GM10248 (cell line): ENCODE measurements at regions not wholly inside any gene's neighbourhood (a gene's known extent, or its start where the extent isn't known, plus 50 kb on each side); places are given as distances from the start of the nearest gene placed in this dataset.

Experiments
- CTCF ChIA-PET: fragments of 300-600 bp; sonication (Branson Sonifier 250); formaldehyde crosslinking; extraction: SDS; loops from one replicate; lab custom pipeline; 2021; ENCODE audit warnings: antibody characterized with exemption; lab: Yijun Ruan, JAX
- POLR2A ChIA-PET: fragments of 350-650 bp; sonication (Branson Sonifier 250); formaldehyde crosslinking; extraction: SDS; loops from one replicate; lab custom pipeline; 2020; ENCODE audit warnings: antibody characterized with exemption; lab: Yijun Ruan, JAX
- DNase-seq: peaks from one replicate; pipeline ENCODE4 v3.0.0; 2012; ENCODE audit errors: extremely low spot score
- TF ChIP-seq, protein P1 (sequence below): IDR thresholded peaks from 2 replicates; pipeline ENCODE4 v1.5.1; 2012; ENCODE audit warnings: mild to moderate bottlenecking, low read depth; ENCODE audit errors: extremely low read depth, missing control alignments, control extremely low read depth

DNA sequence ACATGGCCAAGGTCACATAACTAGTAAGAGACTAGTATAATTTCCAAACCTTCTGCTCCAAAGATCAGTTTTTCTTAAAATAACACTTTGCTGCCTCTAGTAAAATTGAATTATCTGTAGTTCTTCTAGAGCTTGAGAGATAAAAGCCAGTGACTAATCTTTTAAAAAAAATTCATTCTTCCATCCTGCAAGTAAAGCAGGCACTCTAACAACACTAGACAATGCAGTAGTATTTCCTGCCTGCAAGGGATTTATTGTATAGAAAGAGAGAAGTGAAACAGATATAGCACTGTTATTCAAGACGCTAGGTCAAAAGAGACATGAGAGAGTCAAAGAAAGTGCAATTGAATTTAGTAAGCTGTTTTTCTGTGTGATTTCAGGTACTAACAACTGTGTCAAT, 159.5 kb upstream of the TBC1D5 start:
- POLR2A ChIA-PET: no interaction called here
- DNase-seq: peak; percentile 19
- CTCF ChIA-PET: interaction anchor here (1.0 to 1.3 kb wide), 2 partner anchors 9 to 35 kb away, joined by 3 read pairs; no protein-coding TSS in a partner anchor
- TF ChIP-seq, protein P1, sequence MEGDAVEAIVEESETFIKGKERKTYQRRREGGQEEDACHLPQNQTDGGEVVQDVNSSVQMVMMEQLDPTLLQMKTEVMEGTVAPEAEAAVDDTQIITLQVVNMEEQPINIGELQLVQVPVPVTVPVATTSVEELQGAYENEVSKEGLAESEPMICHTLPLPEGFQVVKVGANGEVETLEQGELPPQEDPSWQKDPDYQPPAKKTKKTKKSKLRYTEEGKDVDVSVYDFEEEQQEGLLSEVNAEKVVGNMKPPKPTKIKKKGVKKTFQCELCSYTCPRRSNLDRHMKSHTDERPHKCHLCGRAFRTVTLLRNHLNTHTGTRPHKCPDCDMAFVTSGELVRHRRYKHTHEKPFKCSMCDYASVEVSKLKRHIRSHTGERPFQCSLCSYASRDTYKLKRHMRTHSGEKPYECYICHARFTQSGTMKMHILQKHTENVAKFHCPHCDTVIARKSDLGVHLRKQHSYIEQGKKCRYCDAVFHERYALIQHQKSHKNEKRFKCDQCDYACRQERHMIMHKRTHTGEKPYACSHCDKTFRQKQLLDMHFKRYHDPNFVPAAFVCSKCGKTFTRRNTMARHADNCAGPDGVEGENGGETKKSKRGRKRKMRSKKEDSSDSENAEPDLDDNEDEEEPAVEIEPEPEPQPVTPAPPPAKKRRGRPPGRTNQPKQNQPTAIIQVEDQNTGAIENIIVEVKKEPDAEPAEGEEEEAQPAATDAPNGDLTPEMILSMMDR: no peak

DNA sequence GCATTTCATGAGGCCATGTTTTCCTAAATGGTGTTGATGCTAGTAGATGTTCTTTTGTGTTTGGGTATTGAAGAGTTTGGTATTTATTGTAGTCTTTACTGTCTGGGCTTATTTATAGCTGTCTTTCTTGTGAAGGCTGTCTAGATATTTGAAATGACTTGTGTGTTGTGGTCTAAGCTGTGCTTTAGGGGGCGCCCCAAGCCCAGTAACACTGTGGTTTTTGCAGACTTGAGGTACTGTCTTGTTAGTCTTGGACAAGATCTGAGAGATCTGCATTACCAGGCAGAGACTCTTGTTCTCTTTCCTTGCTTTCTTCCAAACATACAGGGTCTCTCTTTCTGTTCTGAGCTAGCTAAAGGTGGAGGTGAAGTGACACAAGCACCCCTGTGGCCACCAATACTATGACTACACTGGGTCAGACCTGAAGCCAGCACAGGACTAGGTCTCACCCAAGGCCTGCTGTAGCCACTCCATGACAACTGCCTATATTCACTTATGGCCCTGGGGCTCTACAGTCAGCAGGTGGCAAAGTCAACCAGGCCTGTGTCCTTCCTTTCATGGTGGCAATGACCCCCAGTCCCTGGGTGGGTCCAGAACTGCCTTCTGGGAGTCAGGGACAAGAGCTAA, 152.1 kb upstream of the TBC1D5 start:
- CTCF ChIA-PET: interaction anchor here (0.7 to 2.4 kb wide), 17 partner anchors 9 to 1094 kb away, joined by 3 to 10 read pairs (median 4); no protein-coding TSS in a partner anchor
- DNase-seq: no peak
- POLR2A ChIA-PET: no interaction called here
- TF ChIP-seq, protein P1: peak; percentile 46

DNA sequence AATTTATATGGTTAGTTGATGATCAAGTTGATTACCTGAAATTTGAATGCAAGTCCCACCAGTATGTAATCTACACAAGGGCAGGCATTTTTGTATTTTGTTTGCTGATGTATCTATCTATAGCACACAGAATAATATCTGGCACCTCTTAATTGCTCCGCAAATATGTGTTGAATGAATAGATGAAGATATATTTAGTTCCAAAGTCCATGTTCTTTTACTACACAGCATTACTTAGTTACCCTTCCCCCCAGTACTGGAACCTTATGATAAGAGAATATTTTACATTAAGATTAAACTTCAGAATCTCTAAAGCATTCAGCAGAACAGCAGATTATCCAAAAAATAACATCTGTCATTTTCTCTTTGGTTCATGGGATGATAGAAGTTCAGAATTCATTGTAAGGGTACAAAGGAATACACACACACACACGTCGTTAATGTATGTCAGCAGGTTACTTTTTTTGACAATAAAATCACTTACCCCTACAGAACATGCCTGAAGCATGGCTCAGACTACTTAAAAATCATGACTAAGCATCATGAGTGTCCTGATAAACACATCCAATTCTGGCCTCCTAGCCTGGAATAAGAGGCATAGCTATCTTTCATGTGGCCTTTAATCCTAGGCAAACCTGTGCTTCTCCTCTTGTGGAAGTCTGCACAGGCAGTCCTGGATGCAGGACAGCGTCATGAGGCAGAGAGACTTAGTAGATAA, 148.9 kb upstream of the TBC1D5 start:
- no peak for DNase-seq
- TF ChIP-seq, protein P1: no peak
- ChIA-PET CTCF (interaction anchor here (1.4 to 1.7 kb wide), 2 partner anchors 9 to 25 kb away, joined by 3 read pairs; no protein-coding TSS in a partner anchor), POLR2A (no interaction called here)

DNA sequence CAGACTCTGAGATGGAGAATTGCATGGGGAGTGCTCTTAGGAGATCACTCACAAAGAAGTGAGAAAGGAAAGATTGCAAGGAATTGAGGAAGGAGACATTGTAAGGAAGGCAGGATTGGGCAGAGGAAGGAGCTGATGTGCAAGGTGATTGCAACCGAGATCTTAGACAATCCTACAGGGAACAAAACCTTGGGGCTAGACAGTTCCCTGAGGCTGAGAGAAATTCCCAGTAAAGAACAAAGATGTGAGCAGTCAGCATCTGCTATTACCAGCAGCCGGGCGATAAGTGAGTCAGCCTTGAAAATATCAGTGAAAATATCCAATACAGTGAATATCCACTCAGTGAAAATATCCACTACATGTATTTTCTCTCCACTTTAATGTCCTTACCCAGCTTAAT, 143.6 kb upstream of the TBC1D5 start:
- POLR2A ChIA-PET: no interaction called here

DNA sequence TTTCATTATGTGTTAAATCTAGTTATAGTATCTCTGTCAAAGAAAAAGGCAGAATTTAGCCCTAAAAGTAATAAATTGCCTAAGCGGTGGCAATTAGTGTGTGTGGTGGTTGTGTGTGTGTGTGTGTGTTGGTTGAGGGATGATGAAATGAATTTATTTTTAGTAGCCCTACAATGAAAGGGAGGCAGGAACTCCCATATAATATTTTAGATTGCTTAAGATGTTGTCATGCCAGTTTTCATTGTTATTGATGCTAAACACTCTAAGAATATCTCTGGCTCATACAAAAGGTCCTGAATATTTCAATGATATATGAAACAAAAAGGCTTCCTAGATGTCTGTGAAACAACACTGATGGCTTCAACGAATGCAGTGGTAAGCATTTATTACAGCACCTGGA, 140.6 kb upstream of the TBC1D5 start:
- ChIA-PET CTCF (no interaction called here), POLR2A (no interaction called here)
- TF ChIP-seq, protein P1: no peak
- no peak for DNase-seq

More for the DNA sequence above, 143.6 kb upstream of the TBC1D5 start:
- TF ChIP-seq, protein P1: no peak
- no peak for DNase-seq
- CTCF ChIA-PET: interaction anchor here (0.7 to 2.2 kb wide), 3 partner anchors 9 to 21 kb away, joined by 3 to 10 read pairs (median 3); no protein-coding TSS in a partner anchor

DNA sequence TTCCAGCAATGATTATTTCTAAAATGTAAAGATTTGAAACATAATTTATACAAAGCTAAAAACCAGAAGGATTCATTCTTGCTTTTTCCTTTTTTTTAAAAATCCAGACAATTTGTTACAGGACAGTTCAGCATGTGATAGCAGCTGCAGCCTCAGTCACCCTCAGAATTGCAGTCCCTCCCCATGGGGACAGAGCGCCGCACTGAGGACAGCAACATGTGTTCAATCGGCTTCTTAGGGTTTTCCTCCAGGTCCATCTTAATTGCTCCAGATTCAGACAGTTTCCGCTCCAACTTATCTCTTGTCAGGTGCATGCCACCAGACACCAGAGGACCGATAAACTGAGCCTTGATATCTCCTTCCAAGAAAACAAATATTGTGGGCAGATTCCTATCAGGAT, 134.9 kb upstream of the TBC1D5 start:
- DNase-seq: no peak
- TF ChIP-seq, protein P1: no peak
- ChIA-PET CTCF (no interaction called here), POLR2A (no interaction called here)
